Activated T-cell treated with anti-CD3 and anti-CD28 coated beads, Interleukin-2, amount 50 U/mL, for 1 hour (primary cell): ENCODE measurements at regions not wholly inside any gene's neighbourhood (a gene's known extent, or its start where the extent isn't known, plus 50 kb on each side); places are given as distances from the start of the nearest gene placed in this dataset.

ENCODE experiments used
- DNase-seq: peaks from one replicate; pipeline ENCODE4 v3.0.0-alpha.2; 2020

GRCh38 chr1:56180520-56181190 lies 398.7 kb downstream of the PLPP3 start:
- no peak for DNase-seq

- DNase-seq, result no peak
Observed at GRCh38 chr1:56179543-56179942, 399.8 kb downstream of the PLPP3 start.

- DNase-seq, result no peak
Observed at GRCh38 chr1:56175211-56175610, 404.2 kb downstream of the PLPP3 start.

GRCh38 chr1:56174176-56174885 lies 405.0 kb downstream of the PLPP3 start:
- DNase-seq, result no peak

GRCh38 chr1:56173736-56174135 lies 405.6 kb downstream of the PLPP3 start:
- no peak for DNase-seq

DNA sequence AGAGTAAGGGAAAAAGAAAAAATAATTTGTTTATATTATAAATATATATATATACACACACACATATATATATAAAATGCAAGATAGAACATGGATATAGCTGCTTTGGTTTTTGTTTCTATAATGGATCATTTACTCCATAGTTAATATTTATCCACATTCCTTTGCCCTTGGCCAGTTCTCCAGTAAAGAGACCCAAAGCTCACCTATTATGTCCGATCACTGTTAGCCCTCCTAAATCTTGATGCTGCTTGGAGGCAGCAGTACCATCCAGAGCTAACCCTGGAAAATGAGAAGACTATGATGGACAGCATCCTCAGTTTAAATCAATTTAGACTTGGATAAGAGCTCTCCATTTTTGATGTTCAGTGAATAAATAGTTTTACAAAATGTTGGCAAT lies 407.7 kb downstream of the PLPP3 start:
- no peak for DNase-seq

DNA sequence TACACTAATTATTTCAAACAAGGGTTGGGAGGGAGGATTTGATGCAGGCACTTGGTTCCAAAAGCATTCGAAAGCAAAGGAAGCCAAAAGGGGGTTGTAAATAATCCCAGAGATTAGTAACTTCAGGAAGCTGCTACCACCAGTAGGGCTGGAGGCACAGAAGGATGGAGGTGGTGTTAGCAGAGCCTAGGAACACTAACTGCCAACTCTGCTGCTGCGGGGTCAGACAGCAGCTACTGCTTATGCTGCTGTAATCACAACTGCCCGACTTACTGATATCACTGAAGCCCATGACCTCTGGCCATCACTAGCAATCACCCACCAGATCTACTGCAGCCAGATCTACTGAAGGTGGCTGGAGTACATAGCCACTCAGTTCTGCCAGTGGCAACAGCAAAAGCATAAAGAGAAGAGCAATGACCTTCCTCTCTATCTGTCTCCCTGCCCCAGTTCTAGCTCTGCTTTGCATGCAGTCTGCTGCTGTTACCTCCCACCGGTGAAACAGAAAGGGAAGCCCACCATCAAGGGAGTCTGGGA lies 408.5 kb downstream of the PLPP3 start:
- DNase-seq, result no peak

DNA sequence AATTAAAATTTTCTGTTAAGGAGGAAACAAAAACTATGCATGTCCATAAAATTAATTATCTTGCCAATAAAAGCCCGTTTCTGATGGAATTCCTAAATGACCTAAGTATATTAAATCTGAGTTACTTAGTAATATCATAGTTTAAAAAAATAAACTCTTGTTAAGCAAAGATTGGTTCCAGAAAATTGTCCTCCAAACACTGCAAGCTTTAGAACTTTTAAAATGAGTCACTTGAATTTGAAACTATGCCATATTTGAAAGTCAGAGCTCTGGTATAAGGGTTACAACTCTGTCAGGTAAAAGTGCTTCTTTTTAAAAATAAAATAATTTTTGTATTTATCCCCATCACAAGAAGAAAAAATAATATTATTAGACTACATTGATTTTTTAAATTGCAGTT lies 409.5 kb downstream of the PLPP3 start:
- no peak for DNase-seq

GRCh38 chr1:56168176-56168575 lies 411.2 kb downstream of the PLPP3 start:
- no peak for DNase-seq

DNA sequence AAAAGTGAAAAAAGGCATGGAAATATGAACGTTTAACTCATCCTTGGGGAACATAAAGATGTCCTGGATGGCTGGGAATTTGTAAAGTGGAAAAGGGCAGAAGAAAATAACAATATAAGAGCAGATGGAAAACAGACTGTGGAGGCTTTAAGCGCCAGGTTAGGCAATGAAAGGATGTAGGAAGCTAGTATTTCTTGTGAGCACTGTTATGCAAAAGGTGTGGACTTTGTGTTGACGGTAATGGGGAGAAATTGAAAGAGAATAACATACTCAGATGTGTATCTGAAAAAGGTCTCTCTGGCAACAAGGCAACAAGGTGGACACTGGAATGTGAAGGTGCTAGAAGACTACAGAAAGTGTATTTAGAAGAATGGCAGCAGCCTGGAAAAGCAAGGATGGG lies 411.8 kb downstream of the PLPP3 start:
- no peak for DNase-seq

- no peak for DNase-seq
Observed at GRCh38 chr1:56160773-56161315, 418.5 kb downstream of the PLPP3 start.

- no peak for DNase-seq
Observed at GRCh38 chr1:56156971-56157876, 422.1 kb downstream of the PLPP3 start.

DNA sequence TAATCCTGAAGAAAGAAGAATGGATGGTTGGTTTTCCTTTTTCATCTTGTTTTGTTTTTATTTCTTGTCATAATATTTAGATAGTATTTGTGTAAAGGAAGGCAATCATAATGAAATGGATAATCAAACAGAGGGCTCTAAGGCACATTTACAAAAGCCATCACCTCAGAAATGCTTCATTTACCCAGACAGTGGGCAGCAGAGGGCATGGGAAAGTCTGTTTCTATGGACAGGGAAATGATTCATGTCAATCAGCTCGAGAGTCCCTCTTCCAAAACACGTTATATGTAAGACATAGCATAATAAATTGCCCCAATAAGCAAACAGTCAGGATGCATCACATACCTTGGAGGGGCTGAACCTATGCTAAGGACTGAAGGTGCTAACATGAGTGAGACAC lies 426.1 kb downstream of the PLPP3 start:
- DNase-seq, result no peak

- no peak for DNase-seq
Observed at GRCh38 chr1:56152635-56153034, 426.7 kb downstream of the PLPP3 start.

DNA sequence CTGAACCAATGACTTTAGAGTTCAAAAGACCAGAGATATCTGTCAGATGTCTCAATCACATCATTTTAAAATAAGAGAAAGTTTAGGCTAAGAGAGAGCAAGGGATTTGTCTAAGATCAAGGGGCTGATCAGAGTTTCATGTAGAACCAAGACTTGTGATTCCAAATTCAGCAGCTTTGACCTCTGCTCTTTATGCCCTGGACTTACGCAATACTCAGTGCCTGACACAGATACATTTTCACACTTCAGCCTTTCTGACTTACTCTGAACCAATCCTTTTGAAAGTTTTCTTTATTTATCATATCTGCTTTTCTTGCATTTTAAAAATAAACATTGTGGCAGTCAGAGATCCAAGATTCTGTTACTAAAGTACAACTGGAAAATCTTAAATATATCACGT lies 428.0 kb downstream of the PLPP3 start:
- DNase-seq, result no peak

DNA sequence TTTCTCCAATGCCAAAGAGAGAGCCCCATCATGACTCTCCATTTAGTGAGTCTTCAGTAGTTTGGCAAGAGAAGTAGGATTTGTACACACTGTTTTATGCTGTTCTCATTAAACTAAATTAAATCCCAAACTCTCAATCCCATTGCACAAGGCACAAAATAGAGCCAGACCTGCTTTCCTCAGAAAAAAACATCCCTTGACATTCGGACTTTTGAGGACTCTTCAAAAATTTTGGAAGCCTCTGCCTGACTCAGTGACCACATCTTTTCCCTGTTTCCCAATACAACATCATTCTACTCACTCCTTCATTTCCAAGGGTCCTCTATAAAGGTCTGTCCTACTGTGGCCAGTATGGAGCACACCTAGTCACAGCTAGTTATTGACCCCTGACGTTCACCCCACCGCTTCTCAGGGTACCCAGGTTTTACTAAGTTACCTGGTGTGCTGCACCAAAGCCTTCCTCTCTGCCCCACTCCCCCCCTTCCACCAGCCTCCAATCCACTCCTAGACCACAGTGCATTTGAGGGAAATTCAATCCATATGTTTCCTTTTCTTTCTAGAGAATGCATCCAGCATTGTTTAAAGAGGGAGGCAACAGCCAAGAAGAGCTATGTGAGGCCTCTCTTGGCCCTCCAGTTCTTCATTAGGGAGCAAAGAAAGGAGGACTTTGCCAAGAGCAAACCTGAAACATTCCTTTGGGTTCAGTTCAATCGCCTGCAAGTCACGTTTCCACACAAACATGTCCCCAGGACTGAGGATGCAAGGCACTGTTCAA lies 428.7 kb downstream of the PLPP3 start:
- DNase-seq, result no peak

DNA sequence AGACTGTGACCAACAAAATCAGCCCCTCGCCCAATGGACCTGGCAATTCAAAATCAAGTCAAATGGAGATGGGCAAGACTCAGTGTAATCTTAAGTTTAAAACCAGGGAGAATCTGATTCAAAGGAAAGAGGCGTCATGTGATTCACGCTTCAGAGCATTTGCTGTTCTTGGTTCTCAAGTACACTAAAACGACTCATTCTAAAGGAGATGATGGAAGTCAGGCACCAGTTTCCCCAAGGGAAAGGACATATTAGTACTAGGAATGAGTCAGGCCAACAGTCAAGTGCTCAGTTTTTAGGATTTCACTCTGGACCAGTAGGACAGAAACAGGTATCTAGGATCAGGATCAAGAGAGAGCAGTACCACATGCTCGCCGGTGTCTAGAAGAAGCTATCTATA lies 429.6 kb downstream of the PLPP3 start:
- DNase-seq, result no peak

DNA sequence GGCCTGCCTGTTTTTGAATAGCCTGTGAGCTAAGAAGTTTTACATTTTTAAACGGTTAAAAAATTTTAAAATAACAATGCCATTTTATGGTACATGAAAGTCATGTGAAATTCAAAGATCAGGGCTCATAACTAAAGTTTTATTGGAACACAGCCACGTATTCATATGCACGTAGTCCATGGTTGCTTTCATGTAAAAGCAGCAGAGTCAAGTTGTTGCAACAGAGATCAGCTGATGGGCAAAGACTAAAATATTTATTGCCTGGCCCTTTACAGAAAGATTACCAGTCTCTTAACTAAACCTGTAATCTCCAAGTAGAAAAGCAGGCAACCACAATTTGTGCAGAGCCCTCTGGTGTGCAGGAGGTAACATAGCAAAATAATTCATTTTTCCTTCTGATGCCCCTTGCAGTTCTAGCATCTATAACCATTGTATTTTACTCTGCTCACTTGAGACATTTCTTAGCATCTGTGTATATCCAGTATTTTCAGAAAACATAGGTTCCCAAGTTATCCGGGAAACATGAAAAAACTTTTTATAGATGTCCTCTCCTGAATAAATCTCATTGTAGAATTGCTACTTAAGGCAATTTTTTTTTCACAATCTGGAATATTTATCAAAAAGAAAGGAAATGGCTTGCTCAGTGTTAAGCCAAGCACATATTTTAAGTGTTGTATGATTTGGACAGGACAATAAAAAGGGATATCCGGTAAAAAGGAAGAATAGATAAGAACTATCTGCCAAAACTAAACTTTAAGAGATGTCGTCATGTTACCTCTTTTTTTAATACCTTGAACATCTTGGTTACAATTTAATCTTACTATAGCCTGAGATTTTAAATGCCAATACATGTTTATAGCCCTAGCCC lies 430.8 kb downstream of the PLPP3 start:
- no peak for DNase-seq

GRCh38 chr1:56147459-56147858 lies 431.9 kb downstream of the PLPP3 start:
- DNase-seq, result no peak

DNA sequence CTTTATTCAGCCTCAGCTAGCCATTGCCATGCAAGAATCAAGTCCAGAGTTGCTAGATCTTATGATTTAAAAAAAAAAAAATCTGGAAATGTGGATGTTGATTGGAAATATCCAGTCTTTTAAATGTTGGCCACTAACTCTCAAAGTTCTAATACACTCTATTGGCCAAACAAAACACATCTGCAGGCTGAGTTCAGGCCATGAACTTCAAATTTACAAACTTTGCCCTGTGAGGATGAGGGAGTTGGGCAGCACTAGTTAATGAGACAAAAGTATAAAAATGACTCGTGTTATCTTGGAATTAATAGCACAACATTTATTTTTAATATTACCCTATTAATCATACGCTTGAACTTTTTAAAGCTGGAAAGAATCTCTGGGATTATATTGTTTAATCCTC lies 432.3 kb downstream of the PLPP3 start:
- DNase-seq, result no peak

DNA sequence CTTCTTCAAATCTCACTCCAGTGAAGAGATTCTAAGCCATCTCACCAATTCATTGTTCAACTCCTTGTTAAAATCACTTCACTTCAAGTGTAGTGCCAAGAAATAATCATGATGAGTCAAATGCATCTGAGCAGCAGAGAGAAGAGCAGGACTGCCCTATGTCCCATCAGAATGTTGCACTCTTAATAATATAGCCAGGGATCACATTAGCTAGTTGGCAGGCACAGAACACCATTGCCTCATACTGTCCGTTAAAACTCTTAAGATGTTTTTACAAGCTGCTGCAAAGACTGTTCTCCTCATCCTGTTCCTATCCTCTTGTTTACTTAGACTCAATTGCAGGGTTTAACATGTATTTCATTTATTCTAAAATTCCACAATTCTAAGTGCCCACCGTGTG lies 432.9 kb downstream of the PLPP3 start:
- DNase-seq, result no peak
